HG02970 (cell line): ENCODE measurements at regions not wholly inside any gene's neighbourhood (a gene's known extent, or its start where the extent isn't known, plus 50 kb on each side); places are given as distances from the start of the nearest gene placed in this dataset.
A peak's percentile ranks its signal among the peaks of the same experiment; 100 is the strongest.

Experiments used
- ATAC-seq: cut with Tn5 transposase; IDR thresholded peaks from one replicate; pipeline ENCODE4 v1.9.1; 2021; ENCODE audit warnings: mild to moderate bottlenecking, moderate library complexity, moderate number of reproducible peaks; ENCODE audit not compliant: unreplicated experiment, low FRiP score

DNA sequence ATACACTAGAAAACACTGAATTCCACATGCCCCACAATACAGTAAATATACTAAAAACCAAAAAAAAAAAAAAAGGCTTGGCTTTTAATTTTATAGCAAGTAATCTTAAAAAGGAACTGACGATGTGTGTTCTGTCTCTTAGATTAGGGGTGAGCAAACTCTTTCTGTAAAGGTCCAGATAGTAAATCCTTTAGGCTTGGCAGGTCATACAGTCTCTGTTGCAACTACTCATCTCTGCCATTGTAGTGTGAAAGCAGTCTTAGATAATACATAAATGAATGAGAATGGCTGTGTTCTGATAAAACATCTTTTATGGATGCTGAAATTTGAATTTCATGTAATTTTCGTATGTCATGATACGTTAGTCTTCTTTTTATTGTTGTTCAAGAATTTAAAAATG lies 150.2 kb downstream of the SLC30A10 start:
- ATAC-seq, result no peak

DNA sequence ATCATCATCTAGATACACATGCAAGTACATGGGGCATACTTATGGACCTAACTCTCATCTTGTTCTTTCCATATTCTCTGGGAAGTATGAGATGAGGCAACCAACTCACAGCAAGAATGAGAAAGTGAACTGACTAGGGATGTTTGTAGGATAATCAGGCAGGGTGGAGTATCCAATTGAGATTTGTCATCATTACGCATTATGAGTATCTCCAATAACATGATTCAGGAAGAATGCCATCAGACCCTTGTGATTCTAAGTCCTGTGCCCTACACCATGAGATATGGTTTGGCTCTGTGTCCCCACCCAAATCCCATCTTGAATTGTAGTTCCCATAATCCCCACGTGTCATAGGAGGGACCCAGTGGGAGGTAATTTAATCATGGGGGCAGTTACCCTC lies 154.0 kb downstream of the SLC30A10 start:
- ATAC-seq, result no peak

DNA sequence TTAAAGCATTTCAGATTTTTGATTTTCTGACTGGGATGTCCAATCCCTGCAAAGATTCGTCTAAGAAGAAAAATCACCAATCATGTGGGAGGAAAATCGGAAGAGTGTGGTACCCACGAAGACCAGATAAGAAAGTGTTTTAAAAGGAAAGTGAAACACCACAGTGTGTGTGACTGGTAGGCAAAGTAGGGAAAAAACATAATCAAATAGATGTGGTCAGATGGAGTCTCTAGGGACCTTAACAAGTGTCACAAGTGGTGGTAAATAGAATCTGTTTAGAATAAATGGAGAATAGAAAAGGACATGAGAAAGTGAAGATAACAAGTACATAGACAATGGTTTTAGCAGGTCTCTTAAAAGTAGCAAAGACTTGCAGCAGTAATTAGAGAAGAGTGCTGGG lies 154.6 kb downstream of the SLC30A10 start:
- ATAC-seq, result peak; percentile 99

DNA sequence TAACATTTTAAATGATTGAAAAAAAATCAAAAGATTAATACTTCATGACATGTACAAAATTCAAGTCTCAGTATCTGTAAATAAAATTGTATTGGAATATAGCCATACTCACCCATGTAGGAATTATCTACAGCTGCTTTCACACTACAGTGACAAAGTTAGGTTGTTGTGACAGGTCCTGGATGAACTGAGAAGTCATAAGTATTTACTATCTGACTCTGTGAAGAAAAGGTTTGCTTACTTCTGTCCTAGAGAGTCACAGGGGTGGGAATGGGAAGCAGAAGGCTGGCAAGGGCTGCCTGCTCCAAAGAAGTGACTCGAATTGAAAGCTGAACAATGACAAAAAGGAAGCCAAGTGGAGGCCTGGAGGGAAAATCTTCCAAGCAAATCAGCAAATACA lies 155.2 kb downstream of the SLC30A10 start:
- no peak for ATAC-seq

DNA sequence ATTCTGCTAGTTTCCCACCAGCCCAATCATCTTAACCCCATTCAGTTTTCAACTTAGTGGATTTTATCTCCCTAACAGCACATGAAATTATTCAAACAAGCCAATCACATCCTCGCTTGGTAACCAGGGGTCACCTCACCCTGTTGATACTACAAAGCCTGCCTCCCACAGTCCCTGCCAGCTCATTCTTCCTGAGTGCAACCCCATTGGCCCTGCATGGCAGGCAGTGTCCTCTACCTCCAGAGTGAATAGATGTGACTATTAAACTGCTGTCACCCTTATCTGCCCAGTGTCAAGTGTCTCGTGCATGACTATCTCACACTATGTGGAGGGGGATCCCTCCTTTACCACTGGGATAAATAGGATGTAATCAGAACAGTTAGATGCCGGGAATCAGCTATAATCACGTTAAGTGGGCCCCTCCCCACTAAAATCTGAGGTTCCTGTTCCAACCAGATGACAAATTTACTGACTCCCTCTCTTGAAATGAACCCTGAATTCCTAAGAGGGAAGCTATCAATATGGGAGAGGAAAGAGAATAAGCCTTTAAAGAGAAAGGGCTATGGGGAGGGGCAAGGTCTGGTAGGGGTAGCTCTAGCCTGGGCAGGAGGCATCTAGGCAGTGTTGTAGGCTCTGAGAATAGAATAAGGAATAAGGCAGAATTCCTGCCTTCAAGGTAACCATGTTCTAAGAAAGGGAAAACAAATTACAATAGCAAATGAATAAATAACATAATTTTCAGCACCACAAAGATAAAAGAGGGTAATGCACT lies 155.9 kb downstream of the SLC30A10 start:
- ATAC-seq, result no peak

DNA sequence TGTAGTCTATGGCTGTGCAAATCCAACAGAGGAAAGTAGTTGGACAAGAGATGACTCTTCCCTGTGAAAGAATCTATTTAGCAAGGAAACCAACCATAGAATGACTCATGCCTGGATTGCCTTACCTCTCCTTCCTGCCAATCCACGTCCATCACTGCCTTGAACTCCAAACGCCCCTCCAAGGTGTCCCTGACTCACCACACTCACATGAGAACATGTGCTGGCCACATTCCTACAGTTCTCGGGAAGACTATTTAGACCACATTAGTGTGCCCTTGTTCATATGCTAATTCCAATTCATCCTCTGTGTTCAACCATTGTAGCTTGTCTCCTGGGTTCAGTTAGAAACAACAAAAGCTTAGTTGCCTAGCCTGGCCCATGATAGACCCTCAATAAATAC lies 157.3 kb downstream of the SLC30A10 start:
- no peak for ATAC-seq

DNA sequence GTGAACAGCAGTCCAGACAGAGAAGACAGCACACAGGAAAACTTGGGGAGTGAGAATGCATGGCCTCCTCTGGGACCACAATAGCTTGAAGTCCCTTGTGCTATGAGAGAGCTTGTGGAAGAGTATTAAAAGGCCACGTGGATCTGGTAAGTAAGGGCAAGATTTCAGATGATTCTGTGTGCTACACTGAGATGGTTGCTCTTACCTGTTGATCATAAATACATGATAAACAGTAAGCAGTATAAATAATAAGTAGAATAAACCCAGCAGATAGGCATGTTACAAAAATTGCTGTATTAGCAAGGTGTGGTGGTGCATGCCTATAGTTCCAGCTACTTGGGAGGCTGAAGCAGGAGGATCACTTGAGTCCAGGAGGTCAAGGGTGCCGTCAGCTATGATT lies 150.4 kb upstream of the ZC3H11B start:
- no peak for ATAC-seq

DNA sequence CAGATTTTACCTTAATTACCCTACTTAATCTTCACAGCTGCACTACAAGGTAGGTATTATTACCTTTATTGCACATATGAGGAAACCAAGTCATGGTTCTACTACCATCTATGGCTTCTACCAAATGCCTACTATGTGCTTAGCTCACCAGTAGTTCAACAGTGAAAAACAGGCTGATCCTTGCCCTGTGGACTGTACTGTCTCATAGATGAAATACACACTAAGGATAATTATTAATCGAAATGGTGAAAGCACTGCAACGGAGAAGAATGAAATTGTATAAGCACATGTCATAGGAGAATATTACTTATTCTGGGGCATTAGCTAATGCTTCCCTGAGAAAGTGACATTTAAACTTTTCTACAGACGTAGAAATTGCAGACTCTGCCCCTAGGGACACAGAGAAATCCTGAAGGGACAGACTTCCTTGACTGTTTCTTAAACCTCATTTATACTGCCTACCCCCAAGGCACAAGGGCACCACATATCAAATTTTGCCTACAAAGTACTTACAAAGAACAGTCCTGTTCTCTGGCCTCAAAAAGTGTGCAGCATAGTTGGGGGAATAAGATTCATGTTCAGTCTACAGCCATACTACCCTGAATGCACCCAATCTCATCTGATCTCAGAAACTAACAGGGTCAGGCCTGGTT lies 148.4 kb upstream of the ZC3H11B start:
- no peak for ATAC-seq

DNA sequence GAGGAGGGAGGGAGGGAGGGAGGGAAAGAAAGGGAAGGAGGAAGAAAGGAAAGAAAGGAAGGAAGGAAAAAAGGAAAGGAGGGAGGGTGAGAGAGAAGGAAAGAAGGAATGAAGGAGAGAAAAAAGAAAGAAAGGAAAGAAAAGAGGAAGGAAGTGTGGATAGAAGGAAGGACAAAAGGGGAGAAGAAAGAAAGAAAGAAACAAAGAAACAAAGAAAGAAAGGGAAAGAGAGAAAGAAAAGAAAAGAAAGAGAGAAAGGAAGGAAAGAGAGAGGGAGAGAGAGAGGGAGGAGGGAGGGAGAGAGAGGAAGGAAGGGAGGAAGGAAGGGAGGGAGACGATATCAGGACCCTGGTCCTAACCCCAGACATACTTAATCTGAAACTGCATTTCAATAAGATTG lies 146.2 kb upstream of the ZC3H11B start:
- no peak for ATAC-seq

DNA sequence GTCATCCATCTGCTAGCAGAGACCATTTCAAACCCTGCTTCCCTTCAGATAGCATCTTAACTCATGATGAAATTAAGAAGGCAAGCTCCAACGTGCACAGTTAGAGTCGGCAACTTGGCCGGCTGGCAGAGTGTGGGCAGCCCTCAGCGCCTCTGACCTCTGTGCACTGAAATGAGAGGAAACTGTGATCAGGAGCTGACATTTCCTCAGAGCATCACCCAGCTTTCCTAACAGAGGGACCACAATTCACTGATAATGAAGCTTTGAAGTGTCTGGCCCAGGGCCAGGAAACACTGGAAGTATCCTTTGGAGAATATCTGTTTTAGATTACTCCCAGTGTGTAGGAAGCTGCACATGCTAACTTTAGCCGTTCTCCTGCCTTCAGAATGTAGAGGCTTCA lies 145.0 kb upstream of the ZC3H11B start:
- ATAC-seq, result no peak

DNA sequence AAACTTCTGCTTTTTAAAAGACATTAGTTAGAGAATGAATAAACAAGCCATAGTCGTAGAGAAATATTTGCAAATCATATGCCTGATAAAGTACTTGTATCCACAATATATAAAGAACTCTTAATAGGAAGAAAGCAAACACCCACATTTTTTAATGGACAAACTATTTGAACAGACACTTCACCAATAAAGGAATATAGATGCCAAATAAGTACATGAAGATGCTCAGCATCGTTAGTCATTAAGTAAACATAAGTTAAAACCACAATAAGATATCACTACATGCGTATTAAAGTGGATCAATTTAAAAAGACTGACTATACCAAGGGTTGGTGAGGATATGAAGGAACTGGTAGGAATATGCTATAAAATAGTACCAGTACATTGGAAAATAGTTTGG lies 142.3 kb upstream of the ZC3H11B start:
- no peak for ATAC-seq

DNA sequence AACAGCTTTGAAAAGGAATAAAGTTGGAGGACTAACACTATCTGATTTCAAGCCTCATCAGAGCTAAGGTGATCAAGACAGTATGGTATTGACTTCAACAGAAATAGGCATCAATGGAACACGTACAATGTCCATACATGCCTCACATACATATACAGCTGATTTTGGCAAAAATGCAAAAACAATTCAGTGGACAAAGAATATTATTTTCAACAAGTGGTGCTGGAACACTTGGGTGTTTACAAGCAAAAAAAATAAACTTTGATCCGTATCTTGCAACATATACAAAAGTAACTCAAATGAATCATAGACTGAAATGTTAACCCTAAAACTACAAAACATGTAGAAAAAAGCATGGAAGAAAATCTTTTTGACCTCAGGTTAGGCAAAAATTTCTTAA lies 141.9 kb upstream of the ZC3H11B start:
- ATAC-seq, result no peak

DNA sequence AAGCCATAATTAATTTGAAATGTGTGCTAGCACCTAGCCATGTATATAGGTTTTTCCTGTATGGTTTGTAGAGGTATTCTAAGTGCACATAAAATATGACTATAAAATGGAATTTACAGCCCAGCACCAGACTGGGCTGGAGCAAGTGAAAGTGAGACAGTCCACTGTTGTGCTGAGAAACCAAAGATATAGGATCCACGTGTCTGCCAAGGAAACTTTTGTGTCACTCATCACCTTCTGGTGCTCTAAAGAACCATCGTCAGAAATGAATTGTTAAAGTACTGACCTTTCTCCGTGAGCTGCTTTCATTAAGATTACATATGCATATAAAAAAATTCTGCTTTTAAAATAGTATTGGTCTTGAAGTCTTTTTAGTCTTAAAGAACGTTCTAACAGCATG lies 141.0 kb upstream of the ZC3H11B start:
- no peak for ATAC-seq

DNA sequence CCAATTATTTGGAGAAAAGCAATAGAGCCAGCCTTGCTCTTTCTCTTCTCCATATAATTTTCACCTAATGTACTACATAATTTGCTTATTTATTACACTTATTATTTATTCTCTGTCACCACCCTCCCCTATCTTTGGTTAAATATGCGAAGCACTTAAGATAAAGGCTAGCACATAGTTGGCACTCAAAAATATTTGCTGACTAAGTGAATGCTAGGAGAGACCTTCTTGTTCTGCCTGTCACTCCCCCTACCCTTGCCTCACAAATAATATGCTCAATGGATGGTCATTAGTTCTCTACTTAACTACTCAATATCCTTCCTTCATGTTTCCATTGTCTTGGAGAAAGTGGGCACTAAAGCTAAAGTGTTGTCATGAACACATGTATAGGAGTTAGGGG lies 139.7 kb upstream of the ZC3H11B start:
- no peak for ATAC-seq

DNA sequence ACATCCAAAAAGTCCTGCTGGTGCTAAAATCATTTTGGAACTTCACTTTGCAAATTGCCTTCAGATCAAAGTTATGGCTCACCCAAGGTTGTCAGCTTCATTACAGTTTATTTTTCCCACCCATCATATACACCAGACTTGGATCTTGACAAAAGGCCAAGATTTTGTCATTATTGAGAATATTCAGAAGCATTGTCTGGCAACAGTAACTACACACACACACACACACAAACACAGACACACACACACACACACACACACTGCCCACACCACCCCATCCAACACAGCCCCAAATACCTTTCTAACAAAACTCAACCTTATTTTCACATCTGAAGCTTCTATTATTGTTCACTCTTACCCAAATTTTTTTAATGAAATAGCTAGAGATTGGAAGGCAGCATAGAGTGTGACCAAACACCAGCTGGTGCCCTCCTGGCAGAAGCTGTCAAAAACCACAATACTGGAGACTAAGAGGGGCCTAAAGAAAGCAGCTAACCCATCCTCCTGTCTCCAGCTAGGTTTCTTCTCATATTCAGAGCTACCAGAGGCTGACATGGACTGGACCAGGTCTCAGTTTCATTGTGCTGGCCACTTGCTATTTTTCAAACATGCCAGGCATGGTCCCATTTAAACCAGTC lies 139.1 kb upstream of the ZC3H11B start:
- no peak for ATAC-seq

DNA sequence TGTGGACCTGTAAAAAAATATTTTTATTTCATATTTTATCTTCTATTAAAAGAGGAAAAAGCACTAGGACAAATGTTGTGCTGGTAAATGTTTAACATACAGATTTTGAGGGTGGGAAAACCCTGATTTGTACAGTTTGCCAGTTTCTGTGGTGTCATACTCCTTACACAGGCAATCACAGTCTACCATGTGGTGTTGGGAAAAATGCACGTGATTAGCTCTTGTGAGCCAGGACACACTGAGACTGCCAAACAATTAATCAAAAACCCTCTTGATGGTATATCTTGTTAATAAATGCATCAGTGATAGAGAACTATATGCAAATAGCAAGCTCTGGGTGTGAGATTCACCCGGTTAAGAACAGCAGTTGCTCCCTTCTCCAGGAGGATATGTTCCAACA lies 136.5 kb upstream of the ZC3H11B start:
- no peak for ATAC-seq

DNA sequence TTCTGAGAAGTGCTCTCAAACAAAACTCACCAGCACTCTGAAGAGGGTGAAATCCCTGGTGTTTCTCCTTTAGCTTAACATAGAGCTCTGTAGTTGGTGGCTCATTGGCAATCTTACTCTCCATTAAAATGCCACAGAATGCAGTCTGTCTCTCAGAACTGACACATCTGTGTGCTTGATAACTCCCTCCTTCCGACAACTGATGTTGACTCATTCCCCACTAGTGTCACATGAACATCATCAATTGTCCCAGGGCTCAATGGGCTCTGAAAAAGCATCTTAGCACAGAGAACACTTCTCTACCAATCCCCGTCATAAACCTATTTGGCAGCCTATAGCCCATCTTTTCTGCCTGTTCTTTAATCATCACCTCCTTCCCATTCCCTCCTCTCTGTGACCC lies 133.2 kb upstream of the ZC3H11B start:
- no peak for ATAC-seq

DNA sequence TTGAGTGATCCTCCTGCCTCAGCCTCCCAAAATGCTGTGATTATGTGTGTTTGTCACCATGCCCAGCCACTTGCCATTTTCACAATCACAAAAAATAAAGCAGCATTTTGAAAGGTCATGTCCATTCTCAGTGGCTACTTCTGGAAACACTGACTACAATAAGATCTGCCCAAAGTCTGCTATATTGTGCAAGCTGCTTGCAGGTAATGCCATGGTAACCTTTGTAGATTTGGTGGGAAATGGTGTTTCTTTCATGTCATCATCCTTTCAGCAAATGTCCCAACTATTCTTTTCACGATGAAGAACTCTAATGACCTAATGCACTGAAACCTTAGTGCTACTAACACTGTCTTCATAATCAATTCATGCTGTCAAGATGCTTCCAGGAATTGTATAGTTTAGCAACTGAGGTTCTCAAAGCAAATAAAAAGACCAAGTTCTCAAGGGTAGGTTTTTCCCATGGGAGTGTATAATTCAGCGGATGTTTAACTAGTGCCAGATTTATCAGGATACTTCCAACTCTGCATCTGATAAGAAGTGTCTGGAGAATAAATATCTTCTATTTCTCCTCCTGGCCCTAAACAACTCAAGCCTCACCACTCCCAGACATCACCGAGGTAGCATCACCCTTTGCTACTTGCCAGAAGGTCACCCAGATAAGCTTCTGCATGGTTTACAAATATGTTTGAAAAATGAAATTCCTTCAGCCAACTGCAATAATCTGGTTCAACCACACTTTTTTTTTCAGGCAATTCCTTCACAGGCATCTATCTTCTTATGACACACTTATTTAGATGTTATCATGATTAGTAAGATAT lies 132.0 kb upstream of the ZC3H11B start:
- no peak for ATAC-seq

DNA sequence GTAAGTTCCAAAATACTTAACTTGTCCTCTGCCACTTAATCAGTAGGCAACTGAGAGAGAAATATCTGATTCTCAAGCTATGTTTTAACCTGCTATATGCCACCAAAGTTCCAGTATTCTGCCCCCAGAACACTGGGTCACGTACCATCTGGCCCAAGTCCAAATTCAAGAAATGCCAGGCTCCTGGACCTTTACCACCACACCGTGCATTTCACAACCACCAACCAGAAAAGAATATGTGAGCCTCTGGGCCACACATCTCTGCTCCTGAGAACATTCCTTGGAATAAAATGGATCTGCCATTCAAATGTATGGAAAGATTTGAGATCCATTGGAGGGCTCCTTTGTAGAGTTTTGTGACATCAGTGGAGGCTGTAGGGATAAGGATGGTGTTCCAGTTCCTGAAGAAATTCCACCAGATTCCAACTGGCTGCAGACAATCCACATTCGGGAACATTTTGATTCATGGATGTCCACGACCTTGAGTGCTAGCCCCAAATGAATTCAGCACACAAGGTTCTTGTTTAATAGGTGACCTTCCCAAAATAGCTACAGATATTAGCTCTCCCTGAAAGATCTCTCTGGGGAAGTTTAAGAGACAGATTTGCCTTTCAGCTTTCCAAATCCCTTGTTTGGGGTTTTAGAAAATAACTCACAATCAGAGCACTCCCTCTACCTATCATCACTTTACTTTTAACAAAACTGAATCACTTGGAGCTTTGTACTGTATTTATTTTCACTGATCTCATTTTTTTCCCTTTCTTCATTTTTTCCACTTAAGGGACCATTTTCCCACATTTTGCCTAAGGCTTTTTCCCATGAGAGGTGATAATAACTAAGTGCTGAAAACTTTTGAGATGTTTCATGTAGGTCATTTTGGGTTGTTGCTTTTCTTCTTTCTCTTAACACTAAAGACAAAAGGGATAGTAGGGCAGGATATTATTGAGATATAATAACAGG lies 128.4 kb upstream of the ZC3H11B start:
- ATAC-seq, result no peak
